HG02759 (cell line): ENCODE measurements at regions not wholly inside any gene's neighbourhood (a gene's known extent, or its start where the extent isn't known, plus 50 kb on each side); places are given as distances from the start of the nearest gene placed in this dataset.
"Not testable (repeated sequence)": the region's sequence is repeated elsewhere in the genome, so short reads cannot be mapped to it uniquely, and the experiment has no call there.

ENCODE experiments used
- ATAC-seq: cut with Tn5 transposase; IDR thresholded peaks from one replicate; pipeline ENCODE4 v1.9.1; 2021; ENCODE audit warnings: mild to moderate bottlenecking, moderate library complexity; ENCODE audit not compliant: unreplicated experiment

GRCh38 chr3:72052841-72053409 is 268.0 kb upstream of the PROK2 start:
- no peak for ATAC-seq

DNA sequence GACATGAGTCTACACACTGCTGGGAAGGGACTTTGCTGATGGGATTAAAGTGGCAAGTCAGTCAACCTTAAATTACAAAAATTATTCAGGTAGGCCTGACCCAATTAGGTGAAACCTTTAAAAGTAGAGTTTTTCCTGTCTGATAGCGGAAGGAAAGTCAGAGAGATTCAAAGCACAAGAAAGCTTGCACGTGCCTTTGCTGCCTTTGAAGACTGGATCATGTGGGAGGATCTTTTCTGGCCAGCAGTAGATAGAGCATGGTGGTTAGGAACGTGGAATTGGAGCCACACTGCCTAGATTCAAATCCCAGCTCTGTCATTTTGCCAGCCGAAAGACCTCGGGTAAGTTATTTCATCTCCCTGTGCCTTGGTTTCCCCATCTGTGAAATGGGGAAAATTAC is 265.8 kb upstream of the PROK2 start:
- no peak for ATAC-seq

- ATAC-seq = no peak
These were observed 265.2 kb upstream of the PROK2 start for GRCh38 chr3:72050048-72050632.

DNA sequence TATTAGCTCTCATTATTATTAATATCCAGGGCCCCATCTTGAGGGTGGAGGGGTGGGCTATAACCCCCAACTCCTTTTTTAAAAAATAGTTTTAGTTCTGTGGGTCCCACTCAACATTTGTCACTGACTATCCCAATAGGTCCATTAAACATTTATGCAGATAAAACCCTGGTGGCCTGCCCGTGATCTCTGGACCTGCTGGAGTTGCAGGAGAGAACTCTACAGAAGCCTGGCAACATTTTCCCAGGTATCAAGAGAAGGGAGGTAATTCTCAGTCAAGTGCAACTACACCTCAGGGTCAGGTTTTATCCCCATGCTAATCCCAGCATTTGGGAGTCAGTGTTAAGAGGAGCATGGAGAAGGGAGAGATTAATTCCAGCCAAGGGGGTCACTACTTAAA is 264.4 kb upstream of the PROK2 start:
- ATAC-seq = no peak

DNA sequence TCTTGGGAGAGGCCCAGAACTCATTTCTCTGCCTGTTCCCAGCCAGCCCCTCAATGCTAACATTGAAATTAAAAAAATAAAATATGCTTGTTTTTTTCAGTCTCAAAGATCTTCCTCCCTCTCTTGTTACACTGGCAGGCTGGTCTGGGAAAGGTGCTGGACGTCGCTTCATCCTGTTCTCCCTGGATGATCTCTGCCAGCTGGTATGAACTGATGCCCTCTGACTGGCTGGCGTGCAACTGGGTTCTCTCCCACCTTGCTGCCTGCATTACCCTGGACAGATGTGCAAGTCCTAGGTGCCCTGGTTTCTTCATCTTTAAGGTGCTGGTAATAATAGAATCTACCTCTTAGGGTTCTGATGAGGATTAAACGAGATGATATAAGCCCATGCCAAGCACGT is 263.9 kb upstream of the PROK2 start:
- ATAC-seq = no peak

- ATAC-seq = no peak
These were observed 262.4 kb upstream of the PROK2 start for GRCh38 chr3:72047221-72047871.

DNA sequence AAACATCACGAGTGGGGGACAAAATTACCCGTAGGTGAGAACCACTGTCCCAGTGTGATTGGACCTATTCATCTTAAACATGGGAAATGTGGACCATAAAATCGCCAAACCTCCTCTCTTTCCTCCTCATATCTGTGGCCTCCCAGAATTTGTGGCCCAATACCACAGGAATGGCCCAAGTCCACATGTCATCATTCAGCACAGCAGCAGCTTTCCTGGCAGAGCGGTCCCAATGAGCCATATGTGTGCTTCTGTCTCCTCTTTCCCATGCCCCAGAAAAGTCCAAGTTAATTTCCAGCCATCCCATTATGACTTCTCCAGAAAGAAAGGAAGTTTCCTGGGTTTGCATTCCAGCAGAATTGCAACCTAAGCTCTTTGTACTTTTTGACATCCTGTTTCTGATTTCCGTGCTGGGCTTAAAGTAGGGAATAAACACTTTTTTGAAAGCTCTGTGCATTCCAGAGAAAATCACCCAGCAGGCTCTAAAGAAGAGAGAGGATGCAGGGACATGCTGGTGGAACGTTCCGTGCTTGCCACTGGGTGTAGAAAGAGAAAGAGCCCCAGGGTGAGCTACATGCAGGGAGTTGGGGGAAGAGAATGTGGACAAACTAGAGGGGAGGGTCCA is 259.4 kb upstream of the PROK2 start:
- ATAC-seq = no peak

- ATAC-seq = no peak
These were observed 258.5 kb upstream of the PROK2 start for GRCh38 chr3:72043204-72044133.

GRCh38 chr3:72042397-72043203 is 257.7 kb upstream of the PROK2 start:
- no peak for ATAC-seq

DNA sequence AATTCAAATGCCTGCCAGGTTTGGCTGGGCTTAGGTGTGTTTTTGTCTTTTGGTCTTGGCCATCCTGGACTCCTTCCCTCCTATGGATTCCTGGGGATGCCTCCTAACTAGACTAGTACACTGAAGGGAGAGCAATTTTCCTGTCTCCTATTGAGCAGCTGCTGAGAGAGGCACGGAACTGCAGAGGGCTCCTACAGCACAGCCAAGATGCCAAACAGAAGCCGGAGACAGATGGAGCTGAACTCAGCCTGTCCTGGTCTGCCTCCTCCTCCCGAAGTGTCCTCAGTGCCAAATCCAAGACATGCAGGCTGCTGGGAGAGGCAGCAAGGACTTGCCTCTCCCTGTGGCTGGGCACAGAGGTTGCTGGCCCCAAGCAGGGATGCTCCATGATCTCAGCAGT is 256.6 kb upstream of the PROK2 start:
- no peak for ATAC-seq

- no peak for ATAC-seq
These were observed 256.1 kb upstream of the PROK2 start for GRCh38 chr3:72041076-72041475.

- no peak for ATAC-seq
These were observed 254.7 kb upstream of the PROK2 start for GRCh38 chr3:72039677-72040076.

- ATAC-seq = no peak
These were observed 252.0 kb upstream of the PROK2 start for GRCh38 chr3:72036899-72037298.

DNA sequence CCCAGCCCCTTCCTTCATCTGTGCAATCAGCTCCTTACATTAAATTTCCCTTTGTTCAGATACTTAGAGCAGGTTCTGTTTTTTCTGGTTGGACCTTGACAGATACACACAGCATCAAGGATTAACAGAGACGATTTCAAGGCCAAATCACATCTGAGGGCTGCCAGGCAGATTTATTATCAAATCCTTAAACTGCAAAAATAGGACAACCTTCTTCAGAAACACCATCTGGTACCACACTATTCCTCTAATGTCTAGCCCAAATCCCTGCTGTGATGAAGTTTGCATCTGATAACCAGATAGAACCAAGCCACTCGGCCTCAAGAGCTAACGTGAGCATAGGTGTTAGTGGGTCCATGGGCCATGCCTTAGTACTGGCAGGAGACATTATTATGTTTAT is 250.7 kb upstream of the PROK2 start:
- no peak for ATAC-seq

GRCh38 chr3:72034986-72035385 is 250.0 kb upstream of the PROK2 start:
- ATAC-seq = no peak

DNA sequence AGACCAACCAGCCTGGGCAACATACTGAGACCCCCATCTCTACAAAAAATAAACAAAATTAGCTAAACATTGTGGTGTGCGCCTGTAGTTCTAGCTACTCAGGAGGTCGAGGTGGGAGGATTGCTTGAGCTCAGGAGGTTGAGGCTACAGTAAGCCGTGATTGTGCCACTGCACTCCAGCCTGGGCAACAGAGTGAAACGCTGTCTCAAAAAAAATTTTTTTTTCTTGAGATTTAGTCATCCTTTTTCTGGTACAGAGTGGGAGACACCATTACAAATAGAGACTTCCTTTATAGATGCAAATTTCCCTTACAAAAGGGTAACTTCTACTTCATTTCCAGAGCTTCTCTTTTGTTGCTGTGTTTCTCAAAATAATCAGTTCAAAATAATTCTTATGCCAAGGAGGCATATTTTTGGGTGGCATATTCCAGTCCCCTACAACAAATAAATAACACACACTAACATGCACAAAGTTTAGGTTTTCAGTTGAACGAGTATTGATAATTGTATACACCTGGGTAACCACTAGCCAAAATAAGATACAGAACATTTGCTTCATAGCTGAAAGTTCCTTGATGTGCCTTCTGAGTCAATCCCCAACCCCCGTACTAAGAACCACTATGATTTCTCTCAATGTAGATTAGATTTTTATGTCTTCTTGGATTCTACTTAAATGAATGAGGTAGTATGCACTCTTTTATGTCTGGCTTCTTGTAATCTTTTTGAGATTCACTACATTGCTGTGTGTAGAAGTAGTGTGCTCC is 248.9 kb upstream of the PROK2 start:
- no peak for ATAC-seq

DNA sequence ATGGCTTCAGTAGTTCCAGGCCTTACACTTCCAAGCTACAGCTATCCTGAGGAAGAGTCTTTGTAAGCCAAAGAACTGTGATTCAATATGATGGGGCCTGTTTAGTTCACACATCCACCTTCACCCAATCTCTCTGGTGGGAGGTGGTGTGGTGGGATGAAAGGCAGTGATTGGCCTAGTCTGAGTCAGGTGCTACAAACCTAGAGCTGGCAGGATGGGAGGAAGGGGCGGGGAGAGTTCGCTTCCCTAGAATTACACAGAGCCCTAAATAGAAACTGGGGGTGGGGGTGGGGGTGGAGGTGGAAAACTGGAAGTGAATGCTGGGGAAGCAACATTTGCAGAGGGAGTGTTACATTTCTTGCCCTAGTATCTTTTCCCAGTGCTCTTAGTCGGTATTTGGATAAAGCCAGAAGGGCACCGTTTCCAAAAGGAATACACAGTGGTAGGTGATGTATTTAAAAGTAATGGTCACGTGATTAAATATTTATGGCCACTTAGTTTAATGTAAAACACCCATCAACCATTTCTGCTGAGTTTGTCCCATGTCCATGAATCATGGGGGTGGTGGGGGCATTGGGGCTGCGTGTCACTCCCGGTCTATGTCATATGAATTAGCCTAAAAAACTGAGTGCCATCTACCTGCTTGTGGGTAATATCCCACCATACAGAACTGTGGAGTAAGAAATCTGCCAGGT is 247.6 kb upstream of the PROK2 start:
- ATAC-seq = no peak

- no peak for ATAC-seq
These were observed 246.6 kb upstream of the PROK2 start for GRCh38 chr3:72031581-72031980.

GRCh38 chr3:72030296-72030695 is 245.3 kb upstream of the PROK2 start:
- not testable (repeated sequence) for ATAC-seq
